Natural killer cell (primary cell): ENCODE measurements at regions not wholly inside any gene's neighbourhood (a gene's known extent, or its start where the extent isn't known, plus 50 kb on each side); places are given as distances from the start of the nearest gene placed in this dataset.

Source experiments
- ATAC-seq, 3 donors: fragments of 150-1000 bp in 2 of 3; fragments of 200-7000 bp in 1 of 3; cut with Tn5 transposase; 1 replicate in 1 of 3; 2 replicates in 2 of 3; pipeline ENCODE4 v1.10.0; 2021; ENCODE audit warnings: mild to moderate bottlenecking in 2 of 3, moderate library complexity in 2 of 3
- DNase-seq, 2 donors: peaks; one replicate each; pipeline versions ENCODE4 v3.0.0 to v3.0.0-alpha.2; 2013 to 2021; ENCODE audit warnings: mixed read lengths in 1 of 2
- H3K27ac ChIP-seq: one replicate; pipeline ENCODE4 v1.5.1; 2013; ENCODE audit warnings: mild to moderate bottlenecking, low read length
- H3K27me3 ChIP-seq: one replicate; pipeline ENCODE4 v1.6.1; 2013; ENCODE audit warnings: low read length; ENCODE audit not compliant: control insufficient read depth, insufficient read depth
- H3K36me3 ChIP-seq: one replicate; pipeline ENCODE4 v1.6.1; 2013; ENCODE audit warnings: low read length; ENCODE audit not compliant: control insufficient read depth, insufficient read depth
- H3K4me1 ChIP-seq: one replicate; pipeline ENCODE4 v1.6.1; 2013; ENCODE audit warnings: low read length; ENCODE audit not compliant: control insufficient read depth, insufficient read depth
- H3K4me3 ChIP-seq: one replicate; pipeline ENCODE4 v1.5.1; 2013; ENCODE audit warnings: low read length
- H3K9me3 ChIP-seq: one replicate; pipeline ENCODE4 v1.6.1; 2013; ENCODE audit warnings: low read length; ENCODE audit not compliant: control insufficient read depth, insufficient read depth
- H3K27ac Mint-ChIP-seq, 2 donors: one replicate each; pipeline ENCODE4 v1.8.0; 2022; ENCODE audit warnings: mild to moderate bottlenecking in 2 of 2, mixed read lengths in 2 of 2, moderate library complexity in 1 of 2
- H3K27me3 Mint-ChIP-seq, 2 donors: one replicate each; pipeline ENCODE4 v1.8.0; 2022; ENCODE audit warnings: low read depth in 2 of 2, mixed read lengths in 2 of 2
- H3K36me3 Mint-ChIP-seq: one replicate; pipeline ENCODE4 v1.8.0; 2022; ENCODE audit warnings: mixed read lengths
- H3K4me1 Mint-ChIP-seq, 2 donors: one replicate each; pipeline ENCODE4 v1.8.0; 2022; ENCODE audit warnings: mixed read lengths in 2 of 2
- H3K4me3 Mint-ChIP-seq: one replicate; pipeline ENCODE4 v1.8.0; 2022; ENCODE audit warnings: mild to moderate bottlenecking, moderate library complexity, mixed read lengths
- H3K9me3 Mint-ChIP-seq, 2 donors: one replicate each; pipeline ENCODE4 v1.8.0; 2022; ENCODE audit warnings: mixed read lengths in 2 of 2
- CTCF ChIP-seq: fragments of 200-600 bp; IDR thresholded peaks from one replicate; pipeline ENCODE4 v1.8.0; 2022; ENCODE audit warnings: antibody characterized with exemption
- WGBS: methylation state at CpG from one replicate; pipeline ENCODE4 v1.1.7; 2013; ENCODE audit warnings: missing lambda C conversion rate; ENCODE audit not compliant: insufficient coverage; 5-methylcytosine and 5-hydroxymethylcytosine counted together
- intact Hi-C: fragments of 100-400 bp; cut with micrococcal nuclease; formaldehyde crosslinking; loops from one replicate; pipeline ENCODE4 v1.14.2; 2022

- H3K9me3 Mint-ChIP-seq, result peaks cover 6 to 14% of the 10 kb centered on the region in 2 donors
- H3K4me3 Mint-ChIP-seq, result no peak overlapping the region
- TF ChIP-seq CTCF, result no peak
- no peaks in the 10 kb centered on the region for H3K4me1 Mint-ChIP-seq
- intact Hi-C loops, result no loop called here
- no peak for DNase-seq
- Histone ChIP-seq H3K4me1 (no peaks in the 10 kb centered on the region), H3K27me3 (no peaks in the 10 kb centered on the region), H3K27ac (no peak overlapping the region), H3K9me3 (no peaks in the 10 kb centered on the region), H3K4me3 (no peak overlapping the region), H3K36me3 (no peaks in the 10 kb centered on the region)
- no peaks in the 10 kb centered on the region for H3K36me3 Mint-ChIP-seq
- no peak overlapping the region for H3K27ac Mint-ChIP-seq
- no peaks in the 10 kb centered on the region for H3K27me3 Mint-ChIP-seq
- no peak for ATAC-seq
- WGBS, result 89% methylated on average over 2 of the region's 4 CpGs
Observed at GRCh38 chr1:216793973-216794372, 70.7 kb upstream of the ESRRG start.

- intact Hi-C loops, result no loop called here
- Mint-ChIP-seq H3K27me3 (no peaks in the 10 kb centered on the region), H3K27ac (no peak overlapping the region), H3K4me1 (no peaks in the 10 kb centered on the region), H3K36me3 (no peaks in the 10 kb centered on the region), H3K9me3 (peaks cover 7 to 17% of the 10 kb centered on the region in 2 donors), H3K4me3 (no peak overlapping the region)
- Histone ChIP-seq H3K9me3 (no peaks in the 10 kb centered on the region), H3K27me3 (no peaks in the 10 kb centered on the region), H3K4me1 (no peaks in the 10 kb centered on the region), H3K36me3 (no peaks in the 10 kb centered on the region), H3K4me3 (no peak overlapping the region), H3K27ac (no peak overlapping the region)
- no peak for TF ChIP-seq CTCF
- no peak for DNase-seq
- no peak for ATAC-seq
Observed at GRCh38 chr1:216793303-216793702, 70.1 kb upstream of the ESRRG start.

- no peak for DNase-seq
- no peak for ATAC-seq
- 94% methylated on average over 1 of the region's 1 CpG for WGBS
- H3K27me3 ChIP-seq, result no peaks in the 10 kb centered on the region
- H3K27ac ChIP-seq, result no peak overlapping the region
- TF ChIP-seq CTCF, result no peak
- intact Hi-C loops, result no loop called here
- Mint-ChIP-seq H3K36me3 (no peaks in the 10 kb centered on the region), H3K4me3 (no peak overlapping the region), H3K27ac (no peak overlapping the region), H3K4me1 (no peaks in the 10 kb centered on the region), H3K27me3 (no peaks in the 10 kb centered on the region), H3K9me3 (peaks cover 4 to 19% of the 10 kb centered on the region in 2 donors)
- no peaks in the 10 kb centered on the region for H3K4me1 ChIP-seq
- H3K4me3 ChIP-seq, result no peak overlapping the region
- no peaks in the 10 kb centered on the region for H3K36me3 ChIP-seq
- no peaks in the 10 kb centered on the region for H3K9me3 ChIP-seq
Observed at GRCh38 chr1:216788671-216789070, 65.4 kb upstream of the ESRRG start.

DNA sequence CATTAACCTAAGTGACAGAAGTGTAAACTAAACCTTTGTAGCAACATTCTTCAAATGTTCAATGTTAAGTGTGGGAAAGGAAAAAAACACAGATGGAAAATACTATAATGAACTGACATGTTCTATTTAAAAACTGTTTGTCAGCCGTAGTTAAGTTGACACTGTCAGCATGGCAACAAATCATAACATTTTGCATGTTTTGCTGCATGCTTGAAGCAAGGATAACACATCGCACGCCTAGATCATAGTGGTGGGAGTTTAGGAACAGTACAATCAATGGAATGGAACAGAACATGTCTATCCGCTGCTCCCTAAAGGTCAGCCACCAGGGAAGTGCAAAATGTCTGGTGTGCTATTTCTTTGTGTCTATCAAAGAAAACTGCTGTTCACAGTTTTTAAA is 62.5 kb upstream of the ESRRG start:
- Mint-ChIP-seq H3K27ac (no peak overlapping the region), H3K4me3 (no peak overlapping the region), H3K4me1 (no peaks in the 10 kb centered on the region), H3K27me3 (no peaks in the 10 kb centered on the region), H3K9me3 (peaks cover 4 to 17% of the 10 kb centered on the region in 2 donors), H3K36me3 (no peaks in the 10 kb centered on the region)
- Histone ChIP-seq H3K27me3 (no peaks in the 10 kb centered on the region), H3K9me3 (no peaks in the 10 kb centered on the region), H3K36me3 (no peaks in the 10 kb centered on the region), H3K4me1 (no peaks in the 10 kb centered on the region), H3K27ac (no peak overlapping the region), H3K4me3 (no peak overlapping the region)
- WGBS, result 93% methylated on average over 4 of the region's 4 CpGs
- no peak for TF ChIP-seq CTCF
- DNase-seq, result no peak
- ATAC-seq, result no peak
- intact Hi-C loops, result no loop called here
